Brain microvascular endothelial cell (primary cell): ENCODE measurements at regions not wholly inside any gene's neighbourhood (a gene's known extent, or its start where the extent isn't known, plus 50 kb on each side); places are given as distances from the start of the nearest gene placed in this dataset.

Experiments
- DNase-seq: peaks from one replicate; pipeline ENCODE4 v3.0.0-alpha.2; 2020
- H3K27ac ChIP-seq: fragments of 250-450 bp; sonication (Bioruptor Pico); 2 replicates; pipeline ENCODE4 v1.5.1; 2020; ENCODE audit warnings: mild to moderate bottlenecking, moderate library complexity
- H3K27me3 ChIP-seq: fragments of 250-450 bp; sonication (Bioruptor Pico); replicated peaks from 2 replicates; pipeline ENCODE4 v1.5.1; 2020; ENCODE audit warnings: mild to moderate bottlenecking
- H3K36me3 ChIP-seq: fragments of 250-450 bp; sonication (Bioruptor Pico); replicated peaks from 2 replicates; pipeline ENCODE4 v1.5.1; 2020; ENCODE audit warnings: mild to moderate bottlenecking
- H3K4me3 ChIP-seq: 2 replicates; pipeline ENCODE4 v1.5.1; 2011; ENCODE audit warnings: low read depth, mild to moderate bottlenecking, control low read depth, low read length, moderate library complexity
- CTCF ChIP-seq: IDR thresholded peaks from 2 replicates; pipeline ENCODE4 v1.5.1; 2011; ENCODE audit warnings: low read depth, mild to moderate bottlenecking, moderate library complexity, low read length, control low read depth, inconsistent platforms; ENCODE audit errors: missing control alignments
- in situ Hi-C: cut with HindIII; loops from 2 replicates; pipeline ENCODE4 v1.10.0; 2017; ENCODE audit warnings: low sequenced_read_pairs, low pct_ligation_motif_present

- Histone ChIP-seq H3K4me3 (no peak overlapping the region), H3K36me3 (no peaks in the 10 kb centered on the region)
- in situ Hi-C loops, result no loop called here
Observed at GRCh38 chr3:132119531-132119930, 84.7 kb upstream of the CPNE4 start.

DNA sequence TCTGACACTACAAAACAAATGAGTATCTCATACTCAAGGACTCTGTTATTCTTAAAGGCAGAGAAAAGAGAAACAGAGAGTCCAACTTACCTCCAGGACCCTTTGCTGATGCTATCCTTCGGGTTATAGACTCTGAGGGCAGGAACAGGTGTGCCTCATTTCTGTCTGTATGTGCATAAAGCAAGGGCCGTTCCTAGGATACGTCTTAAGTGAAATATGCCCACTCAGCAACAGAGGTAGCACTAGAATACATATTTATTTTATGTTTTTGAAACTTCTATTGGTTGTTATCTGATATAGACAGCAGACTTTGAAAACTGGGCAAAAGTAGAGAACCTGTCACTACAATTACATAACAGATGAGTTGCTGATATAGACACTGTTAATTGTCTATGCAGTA lies 89.3 kb upstream of the CPNE4 start:
- no peaks in the 10 kb centered on the region for H3K27me3 ChIP-seq
- H3K27ac ChIP-seq, result no peak overlapping the region
- H3K4me3 ChIP-seq, result no peak overlapping the region
- TF ChIP-seq CTCF, result no peak
- H3K36me3 ChIP-seq, result no peaks in the 10 kb centered on the region
- DNase-seq, result no peak
- in situ Hi-C loops, result no loop called here

More at GRCh38 chr3:132119531-132119930, 84.7 kb upstream of the CPNE4 start:
- H3K27me3 ChIP-seq, result no peaks in the 10 kb centered on the region
- no peak overlapping the region for H3K27ac ChIP-seq
- no peak for DNase-seq
- no peak for TF ChIP-seq CTCF

DNA sequence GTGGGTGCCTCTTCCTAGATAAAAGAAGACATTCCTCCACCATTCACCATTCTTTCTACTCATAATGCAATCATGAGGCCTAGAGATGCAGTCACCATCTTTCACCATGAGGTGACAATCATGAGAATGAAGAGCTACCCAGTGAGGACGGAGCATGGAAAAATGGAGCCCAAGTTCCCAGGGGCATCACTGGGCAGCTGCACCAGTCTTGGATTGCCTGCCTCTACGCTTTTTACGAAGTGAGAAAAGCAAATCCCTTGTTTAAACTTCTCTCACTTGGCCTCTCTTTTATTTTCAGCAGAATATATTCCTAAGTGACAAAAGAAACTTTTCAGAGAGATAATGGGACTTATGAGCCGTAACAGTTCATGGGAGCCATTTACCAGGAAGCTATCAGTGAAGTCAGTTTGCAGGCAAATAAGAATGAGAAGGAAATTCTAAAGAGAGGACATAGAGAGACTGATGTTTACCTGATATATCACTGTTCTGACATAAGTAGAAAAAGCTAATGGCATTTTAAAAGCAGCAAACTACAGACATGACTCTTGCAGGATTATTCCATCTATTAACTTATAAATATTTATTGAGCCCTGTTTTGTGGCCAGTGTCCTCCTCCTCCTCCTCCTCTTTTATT lies 90.0 kb upstream of the CPNE4 start:
- no peak overlapping the region for H3K4me3 ChIP-seq
- no peak for DNase-seq
- in situ Hi-C loops, result no loop called here
- TF ChIP-seq CTCF, result no peak
- H3K27ac ChIP-seq, result no peak overlapping the region
- H3K36me3 ChIP-seq, result no peaks in the 10 kb centered on the region
- no peaks in the 10 kb centered on the region for H3K27me3 ChIP-seq

- no peak for TF ChIP-seq CTCF
- in situ Hi-C loops, result no loop called here
- H3K27me3 ChIP-seq, result no peaks in the 10 kb centered on the region
- H3K27ac ChIP-seq, result peak overlapping the region; percentile 99
- peak overlapping the region; percentile 10 for H3K4me3 ChIP-seq
- DNase-seq, result peak; percentile 91
- no peaks in the 10 kb centered on the region for H3K36me3 ChIP-seq
Observed at GRCh38 chr3:132134611-132135010, 99.8 kb upstream of the CPNE4 start.

DNA sequence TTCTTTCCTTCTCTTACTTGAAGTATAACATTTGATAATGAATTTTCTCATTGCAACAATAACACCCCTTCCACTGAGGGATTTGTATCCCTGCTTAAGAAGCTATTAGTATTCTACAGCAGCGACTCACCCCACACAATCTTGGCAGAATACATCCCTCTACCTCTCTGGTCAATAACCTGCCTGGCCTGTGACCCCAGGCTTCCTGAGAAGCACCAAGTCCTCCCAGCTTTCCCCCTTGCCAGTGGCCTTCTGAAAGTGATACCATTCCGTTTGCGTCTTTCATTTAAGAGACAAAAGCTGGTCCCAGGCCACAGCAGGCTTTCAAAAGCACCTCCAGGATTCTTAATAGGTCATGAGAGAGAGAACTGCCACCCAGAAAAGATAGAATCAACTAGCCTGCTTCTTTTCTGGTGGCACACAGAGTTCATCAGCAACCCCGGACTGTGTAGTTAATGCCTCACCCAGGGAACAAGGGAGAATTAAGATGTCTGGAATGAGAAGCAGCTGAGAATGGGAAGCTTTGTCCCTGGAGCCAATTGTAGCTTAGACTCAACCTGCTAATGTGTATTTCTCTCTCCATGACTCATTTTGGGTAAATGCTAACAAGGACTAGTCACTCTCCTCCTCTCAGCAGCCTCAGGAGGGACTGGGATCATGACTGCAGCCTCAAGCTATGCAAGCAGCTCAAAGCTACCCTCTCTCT lies 101.0 kb upstream of the CPNE4 start:
- no peaks in the 10 kb centered on the region for H3K27me3 ChIP-seq
- peak overlapping the region; percentile 99 for H3K27ac ChIP-seq
- peak; percentile 96 for DNase-seq
- no peaks in the 10 kb centered on the region for H3K36me3 ChIP-seq
- no peak for TF ChIP-seq CTCF
- in situ Hi-C loops, result no loop called here
- H3K4me3 ChIP-seq, result peak overlapping the region; percentile 40
